Small intestine (tissue), 7 donors: ENCODE measurements at regions not wholly inside any gene's neighbourhood (a gene's known extent, or its start where the extent isn't known, plus 50 kb on each side); places are given as distances from the start of the nearest gene placed in this dataset.
"Not testable (repeated sequence)": the region's sequence is repeated elsewhere in the genome, so short reads cannot be mapped to it uniquely, and the experiment has no call there.

ENCODE experiments used
- DNase-seq, 2 donors: peaks; one replicate each; pipeline versions ENCODE4 v3.0.0 to v3.0.0-alpha.2; 2013
- FAIRE-seq: peaks from 2 replicates; lab custom pipeline; 2012; peaks lifted over from hg19 to GRCh38; lab: Jason Lieb, UNC
- H3K27ac ChIP-seq, 3 donors: one replicate each; pipeline ENCODE4 v1.5.1; 2013; ENCODE audit warnings: low read length in 2 of 3, mild to moderate bottlenecking in 2 of 3, control low read depth in 1 of 3, inconsistent platforms in 1 of 3, low read depth in 1 of 3, moderate library complexity in 1 of 3
- H3K27me3 ChIP-seq, 3 donors: one replicate each; pipeline ENCODE4 v1.6.1; 2013; ENCODE audit warnings: low read length in 3 of 3, inconsistent platforms in 1 of 3; ENCODE audit not compliant: control insufficient read depth in 3 of 3, insufficient read depth in 3 of 3
- H3K36me3 ChIP-seq, 3 donors: one replicate each; pipeline ENCODE4 v1.6.1; 2013; ENCODE audit warnings: low read length in 3 of 3, inconsistent platforms in 1 of 3, low read depth in 1 of 3, mild to moderate bottlenecking in 1 of 3, moderate library complexity in 1 of 3; ENCODE audit not compliant: control insufficient read depth in 3 of 3, insufficient read depth in 2 of 3
- H3K4me1 ChIP-seq, 3 donors: one replicate each; pipeline ENCODE4 v1.6.1; 2013; ENCODE audit warnings: low read length in 2 of 3, inconsistent platforms in 1 of 3, low read depth in 1 of 3, mild to moderate bottlenecking in 1 of 3, moderate library complexity in 1 of 3; ENCODE audit not compliant: control insufficient read depth in 3 of 3, insufficient read depth in 2 of 3
- H3K4me3 ChIP-seq, 3 donors: one replicate each; pipeline ENCODE4 v1.5.1; 2013; ENCODE audit warnings: low read length in 3 of 3, control low read depth in 1 of 3, inconsistent platforms in 1 of 3, low read depth in 1 of 3, mild to moderate bottlenecking in 1 of 3, moderate library complexity in 1 of 3
- H3K9me3 ChIP-seq, 2 donors: one replicate each; pipeline ENCODE4 v1.6.1; 2013; ENCODE audit warnings: low read depth in 1 of 2, low read length in 1 of 2; ENCODE audit not compliant: control insufficient read depth in 2 of 2, insufficient read depth in 1 of 2
- WGBS, 3 donors: extraction: QIAGEN DNeasy Blood & Tissue Kit; methylation state at CpG; one replicate each; pipeline ENCODE4 v1.1.7; 2013; 5-methylcytosine and 5-hydroxymethylcytosine counted together
- donor health status: healthy with polysubstance abuse.
- donor health status: control.
- donor health status: control.
- donor health status: Bipolar disorder and iron deficiency.
- donor health status: healthy.

GRCh38 chr10:3321123-3321522 lies 148.5 kb upstream of the PITRM1 start:
- no peaks in the 10 kb centered on the region for H3K4me1 ChIP-seq
- H3K36me3 ChIP-seq = no peaks in the 10 kb centered on the region
- H3K27me3 ChIP-seq = no peaks in the 10 kb centered on the region
- no peak for DNase-seq
- peaks cover 0 to 10% of the 10 kb centered on the region in 2 donors for H3K9me3 ChIP-seq
- no peak overlapping the region for H3K4me3 ChIP-seq
- H3K27ac ChIP-seq = no peak overlapping the region
- FAIRE-seq = no peak
- 81 to 85% (median 84%) methylated on average over 9 of the region's 9 CpGs for WGBS, 3 donors

GRCh38 chr10:3319811-3320226 lies 147.2 kb upstream of the PITRM1 start:
- FAIRE-seq (no peak), DNase-seq (no peak)
- no peak overlapping the region for H3K4me3 ChIP-seq
- H3K9me3 ChIP-seq = peaks cover 0 to 10% of the 10 kb centered on the region in 2 donors
- WGBS, 3 donors = 89 to 95% (median 94%) methylated on average over 23 to 25 of the region's 25 CpGs
- H3K36me3 ChIP-seq = no peaks in the 10 kb centered on the region
- H3K27ac ChIP-seq = no peak overlapping the region
- H3K4me1 ChIP-seq = no peaks in the 10 kb centered on the region
- no peaks in the 10 kb centered on the region for H3K27me3 ChIP-seq

GRCh38 chr10:3318480-3318807 lies 145.9 kb upstream of the PITRM1 start:
- FAIRE-seq, H3K4me1 ChIP-seq, H3K27ac ChIP-seq, H3K9me3 ChIP-seq, H3K36me3 ChIP-seq, H3K4me3 ChIP-seq, DNase-seq, H3K27me3 ChIP-seq: not testable (repeated sequence)
- WGBS, 3 donors = 94 to 96% (median 95%) methylated on average over 20 to 22 of the region's 22 CpGs

DNA sequence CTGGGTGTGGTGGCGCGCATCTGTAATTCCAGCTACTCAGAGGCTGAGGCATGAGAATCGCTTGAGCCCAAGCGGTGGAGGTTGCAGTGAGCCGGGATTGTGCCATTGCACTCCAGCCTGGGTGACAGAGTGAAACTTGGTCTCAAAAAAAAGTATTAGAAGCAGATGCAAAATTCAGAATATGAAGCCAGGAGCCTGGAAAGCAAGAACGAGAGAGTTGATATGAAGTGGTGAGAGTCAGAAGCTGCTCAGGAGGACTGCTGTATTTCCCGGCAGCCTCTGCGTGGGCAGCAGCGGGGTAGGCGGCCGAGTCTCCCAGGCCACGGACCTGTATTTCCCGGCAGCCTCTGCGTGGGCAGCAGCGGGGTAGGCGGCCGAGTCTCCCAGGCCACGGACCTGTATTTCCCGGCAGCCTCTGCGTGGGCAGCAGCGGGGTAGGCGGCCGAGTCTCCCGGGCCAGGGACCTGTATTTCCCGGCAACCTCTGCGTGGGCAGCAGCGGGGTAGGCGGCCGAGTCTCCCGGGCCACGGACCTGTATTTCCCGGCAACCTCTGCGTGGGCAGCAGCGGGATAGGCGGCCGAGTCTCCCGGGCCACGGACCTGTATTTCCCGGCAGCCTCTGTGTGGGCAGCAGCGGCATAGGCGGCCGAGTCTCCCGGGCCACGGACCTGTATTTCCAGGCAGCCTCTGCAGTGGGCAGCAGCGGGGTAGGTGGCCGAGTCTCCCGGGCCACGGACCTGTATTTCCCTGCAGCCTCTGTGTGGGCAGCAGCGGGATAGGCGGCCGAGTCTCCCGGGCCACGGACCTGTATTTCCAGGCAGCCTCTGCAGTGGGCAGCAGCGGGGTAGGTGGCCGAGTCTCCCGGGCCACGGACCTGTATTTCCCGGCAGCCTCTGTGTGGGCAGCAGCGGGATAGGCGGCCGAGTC lies 145.2 kb upstream of the PITRM1 start:
- not testable (repeated sequence) for H3K36me3 ChIP-seq, H3K4me3 ChIP-seq, H3K9me3 ChIP-seq, H3K27me3 ChIP-seq, H3K27ac ChIP-seq, DNase-seq, FAIRE-seq, H3K4me1 ChIP-seq
- WGBS, 3 donors = 92 to 95% (median 94%) methylated on average over 26 to 52 of the region's 61 CpGs

DNA sequence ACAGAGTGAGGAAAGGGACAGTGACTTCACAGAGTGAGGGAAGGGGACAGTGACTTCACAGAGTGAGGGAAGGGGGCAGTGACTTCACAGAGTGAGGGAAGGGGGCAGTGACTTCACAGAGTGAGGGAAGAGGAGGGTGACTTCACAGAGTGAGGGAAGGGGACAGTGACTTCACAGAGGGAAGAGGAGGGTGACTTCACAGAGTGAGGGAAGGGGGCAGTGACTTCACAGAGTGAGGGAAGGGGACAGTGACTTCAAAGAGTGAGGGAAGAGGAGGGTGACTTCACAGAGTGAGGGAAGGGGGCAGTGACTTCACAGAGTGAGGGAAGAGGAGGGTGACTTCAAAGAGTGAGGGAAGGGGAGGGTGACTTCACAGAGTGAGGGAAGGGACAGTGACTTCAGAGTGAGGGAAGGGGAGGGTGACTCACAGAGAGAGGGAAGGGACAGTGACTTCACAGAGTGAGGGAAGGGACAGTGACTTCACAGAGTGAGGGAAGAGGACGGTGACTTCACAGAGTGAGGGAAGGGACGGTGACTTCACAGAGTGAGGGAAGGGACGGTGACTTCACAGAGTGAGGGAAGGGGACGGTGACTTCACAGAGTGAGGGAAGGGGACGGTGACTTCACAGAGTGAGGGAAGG lies 142.0 kb upstream of the PITRM1 start:
- H3K9me3 ChIP-seq, DNase-seq, H3K4me1 ChIP-seq, H3K27ac ChIP-seq, FAIRE-seq, H3K27me3 ChIP-seq, H3K36me3 ChIP-seq, H3K4me3 ChIP-seq: not testable (repeated sequence)
- WGBS, 3 donors = 56 to 72% (median 57%) methylated on average over 1 to 5 of the region's 5 CpGs

DNA sequence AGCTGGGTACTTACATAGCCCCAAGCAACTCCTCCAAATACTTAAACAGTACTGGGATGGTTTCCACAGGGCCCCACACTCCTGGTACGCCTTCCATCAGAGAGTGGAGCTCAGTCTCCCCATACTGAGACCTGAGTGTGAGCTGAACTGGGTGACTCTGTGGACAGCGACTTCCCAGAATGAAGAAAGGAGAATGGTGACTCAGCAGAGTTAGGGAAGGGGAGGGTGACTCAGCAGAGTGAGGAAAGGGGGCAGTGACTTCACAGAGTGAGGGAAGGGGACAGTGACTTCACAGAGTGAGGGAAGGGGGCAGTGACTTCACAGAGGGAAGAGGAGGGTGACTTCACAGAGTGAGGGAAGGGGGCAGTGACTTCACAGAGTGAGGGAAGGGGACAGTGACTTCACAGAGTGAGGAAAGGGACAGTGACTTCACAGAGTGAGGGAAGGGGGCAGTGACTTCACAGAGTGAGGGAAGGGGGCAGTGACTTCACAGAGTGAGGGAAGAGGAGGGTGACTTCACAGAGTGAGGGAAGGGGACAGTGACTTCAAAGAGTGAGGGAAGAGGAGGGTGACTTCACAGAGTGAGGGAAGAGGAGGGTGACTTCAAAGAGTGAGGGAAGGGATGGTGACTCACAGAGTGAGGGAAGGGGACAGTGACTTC lies 141.3 kb upstream of the PITRM1 start:
- H3K27me3 ChIP-seq, H3K9me3 ChIP-seq, H3K4me3 ChIP-seq, H3K27ac ChIP-seq, FAIRE-seq, DNase-seq, H3K4me1 ChIP-seq, H3K36me3 ChIP-seq: not testable (repeated sequence)
- WGBS, 3 donors = 39 to 60% (median 46%) methylated on average over 2 of the region's 2 CpGs

GRCh38 chr10:3312403-3312940 lies 139.9 kb upstream of the PITRM1 start:
- no peaks in the 10 kb centered on the region for H3K4me1 ChIP-seq
- H3K27me3 ChIP-seq = peaks cover 0 to 2% (median 0%) of the 10 kb centered on the region in 3 donors
- H3K9me3 ChIP-seq = peaks cover 0 to 7% of the 10 kb centered on the region in 2 donors
- FAIRE-seq (no peak), DNase-seq (no peak)
- 66 to 75% (median 72%) methylated on average over 12 of the region's 12 CpGs for WGBS, 3 donors
- no peak overlapping the region for H3K27ac ChIP-seq
- no peaks in the 10 kb centered on the region for H3K36me3 ChIP-seq
- H3K4me3 ChIP-seq = no peak overlapping the region
